RKO (cell line): ENCODE measurements at regions not wholly inside any gene's neighbourhood (a gene's known extent, or its start where the extent isn't known, plus 50 kb on each side); places are given as distances from the start of the nearest gene placed in this dataset.

ENCODE experiments used
- DNase-seq: peaks from one replicate; pipeline ENCODE4 v3.0.0-alpha.2; 2016; ENCODE audit warnings: low spot score

GRCh38 chr18:52289392-52289791 lies 50.6 kb upstream of the DCC start:
- no peak for DNase-seq
